GM12891 (cell line): ENCODE measurements at regions not wholly inside any gene's neighbourhood (a gene's known extent, or its start where the extent isn't known, plus 50 kb on each side); places are given as distances from the start of the nearest gene placed in this dataset.

Experiments used
- DNase-seq: peaks from one replicate; pipeline ENCODE4 v3.0.0; 2011; ENCODE audit warnings: low spot score; ENCODE audit not compliant: insufficient read length
- FAIRE-seq: peaks from 2 replicates; lab custom pipeline; 2011; peaks lifted over from hg19 to GRCh38; lab: Jason Lieb, UNC
- PAX5 ChIP-seq: IDR thresholded peaks from 2 replicates; pipeline ENCODE4 v1.6.1; 2011; ENCODE audit warnings: low read length, moderate library complexity, mild to moderate bottlenecking; ENCODE audit not compliant: insufficient read depth, severe bottlenecking
- POLR2A ChIP-seq: IDR thresholded peaks from 2 replicates; pipeline ENCODE4 v1.6.1; 2011; ENCODE audit warnings: low read depth, low read length, control low read depth
- POLR2AphosphoS5 ChIP-seq: IDR thresholded peaks from 2 replicates; pipeline ENCODE4 v1.6.1; 2011; ENCODE audit warnings: low read depth, low read length, control low read depth
- POU2F2 ChIP-seq: IDR thresholded peaks from 2 replicates; pipeline ENCODE4 v1.6.1; 2011; ENCODE audit warnings: low read depth, mild to moderate bottlenecking, control low read depth, low read length, moderate library complexity
- SPI1 ChIP-seq: IDR thresholded peaks from 2 replicates; pipeline ENCODE4 v1.6.1; 2011; ENCODE audit warnings: low read depth, low read length, control low read depth
- TAF1 ChIP-seq: IDR thresholded peaks from 2 replicates; pipeline ENCODE4 v1.6.1; 2011; ENCODE audit warnings: low read depth, low read length, control low read depth

DNA sequence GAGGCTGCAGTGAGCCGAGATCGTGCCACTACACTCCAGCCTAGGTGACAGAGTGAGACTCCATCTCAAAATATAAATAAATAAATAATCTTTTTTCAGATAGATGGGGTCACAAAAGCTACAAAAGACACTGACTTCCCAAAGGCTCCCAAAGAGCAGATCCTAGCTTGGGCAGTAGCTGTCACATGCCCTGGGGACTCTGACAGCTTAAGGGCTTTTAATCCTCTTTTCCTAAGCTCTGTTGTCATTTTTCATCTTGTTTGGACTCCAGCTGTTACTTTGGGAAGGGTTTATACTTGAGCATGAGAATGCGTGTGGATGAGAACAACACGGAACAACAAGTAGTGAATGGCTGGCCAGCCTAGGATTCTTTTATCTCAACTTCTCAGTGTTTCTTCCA is 231.7 kb downstream of the MZT1 start:
- TF ChIP-seq POU2F2, result no peak
- no peak for TF ChIP-seq PAX5
- no peak for TF ChIP-seq POLR2A
- no peak for TF ChIP-seq TAF1
- TF ChIP-seq SPI1, result no peak
- TF ChIP-seq POLR2AphosphoS5, result no peak
- DNase-seq, result no peak
- no peak for FAIRE-seq

DNA sequence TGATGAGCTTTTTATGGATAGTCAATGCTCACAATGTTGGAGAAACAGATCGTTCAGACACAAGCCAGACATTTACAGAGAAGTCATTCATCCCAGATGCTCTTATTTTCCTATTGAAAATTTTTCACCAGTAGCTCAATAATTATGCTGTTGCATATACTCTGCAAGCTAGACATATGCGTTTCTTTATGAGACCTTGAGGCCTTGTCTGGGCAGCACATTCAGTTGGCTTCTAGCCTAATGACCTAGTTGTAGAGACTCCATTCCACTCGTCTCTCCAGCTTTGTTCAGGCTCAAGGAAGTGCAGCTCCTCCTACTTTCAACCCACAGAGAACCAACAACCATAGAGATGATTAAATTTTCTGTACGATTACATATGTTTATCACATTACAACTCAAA is 237.7 kb downstream of the MZT1 start:
- TF ChIP-seq POLR2A (no peak), TAF1 (no peak), PAX5 (no peak), POLR2AphosphoS5 (no peak), POU2F2 (no peak), SPI1 (no peak)

DNA sequence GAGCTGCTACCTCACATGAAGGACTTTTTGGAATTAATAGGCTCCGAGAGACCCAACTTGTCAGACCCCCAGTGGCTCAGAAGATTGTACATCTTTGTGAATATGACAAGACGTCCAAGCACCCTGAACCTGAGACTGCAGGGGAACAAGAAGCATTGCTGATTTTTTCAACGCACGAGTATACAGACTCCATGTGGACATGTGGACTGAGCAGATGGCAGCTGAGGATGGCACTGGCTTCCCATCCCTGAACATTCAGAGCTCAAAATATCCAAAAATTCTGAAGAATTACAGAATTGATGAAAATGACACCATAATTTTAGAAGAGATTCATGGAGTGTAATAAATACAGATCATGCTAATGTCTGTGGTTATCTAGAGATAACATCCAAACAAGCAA is 254.1 kb downstream of the MZT1 start:
- DNase-seq (no peak), FAIRE-seq (no peak)
- no peak for TF ChIP-seq SPI1
- no peak for TF ChIP-seq POLR2AphosphoS5
- no peak for TF ChIP-seq TAF1
- no peak for TF ChIP-seq POU2F2
- no peak for TF ChIP-seq POLR2A
- TF ChIP-seq PAX5, result no peak

More for the DNA sequence above, 237.7 kb downstream of the MZT1 start:
- DNase-seq, result no peak
- FAIRE-seq, result no peak

DNA sequence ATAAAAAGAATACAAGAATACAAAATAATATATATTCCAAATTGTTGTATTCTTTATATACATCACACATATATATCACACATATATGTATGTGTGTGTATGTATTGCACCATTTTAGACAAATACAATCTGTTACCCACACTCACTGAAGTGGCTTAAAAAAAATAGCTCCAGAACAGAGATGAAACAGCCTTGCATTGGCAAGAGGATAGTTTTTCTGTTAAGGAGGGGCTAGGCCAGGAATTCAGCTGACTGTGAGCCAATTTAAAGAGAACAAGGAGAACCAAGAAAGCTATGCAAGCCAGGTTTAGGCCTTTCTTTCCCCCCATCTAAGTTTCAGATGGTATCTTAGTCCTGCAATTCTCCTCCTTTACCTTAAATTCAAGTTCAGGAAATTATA is 257.5 kb downstream of the MZT1 start:
- no peak for TF ChIP-seq POLR2AphosphoS5
- TF ChIP-seq POLR2A, result no peak
- TF ChIP-seq SPI1, result no peak
- TF ChIP-seq POU2F2, result no peak
- no peak for TF ChIP-seq TAF1
- TF ChIP-seq PAX5, result no peak
- DNase-seq (no peak), FAIRE-seq (no peak)

DNA sequence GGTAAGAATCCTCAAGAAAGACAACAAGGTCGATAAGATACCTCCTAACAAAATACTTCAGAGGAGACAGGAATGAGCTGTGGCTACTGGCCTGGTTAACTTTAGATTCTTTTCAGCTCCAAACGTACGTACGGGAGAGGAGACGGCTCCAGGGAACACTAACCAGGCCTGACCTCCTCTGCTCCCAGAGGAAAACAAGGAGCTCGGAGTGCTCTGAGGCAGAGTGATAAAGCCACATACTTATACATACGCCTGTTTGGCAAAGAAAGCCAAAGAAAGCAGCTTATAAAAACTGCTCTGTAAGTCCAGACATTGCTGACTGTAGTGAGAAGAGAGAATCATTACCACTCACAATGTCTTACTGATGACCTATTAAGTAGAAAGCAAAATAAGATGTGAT is 263.9 kb downstream of the MZT1 start:
- DNase-seq (no peak), FAIRE-seq (no peak)
- no peak for TF ChIP-seq SPI1

DNA sequence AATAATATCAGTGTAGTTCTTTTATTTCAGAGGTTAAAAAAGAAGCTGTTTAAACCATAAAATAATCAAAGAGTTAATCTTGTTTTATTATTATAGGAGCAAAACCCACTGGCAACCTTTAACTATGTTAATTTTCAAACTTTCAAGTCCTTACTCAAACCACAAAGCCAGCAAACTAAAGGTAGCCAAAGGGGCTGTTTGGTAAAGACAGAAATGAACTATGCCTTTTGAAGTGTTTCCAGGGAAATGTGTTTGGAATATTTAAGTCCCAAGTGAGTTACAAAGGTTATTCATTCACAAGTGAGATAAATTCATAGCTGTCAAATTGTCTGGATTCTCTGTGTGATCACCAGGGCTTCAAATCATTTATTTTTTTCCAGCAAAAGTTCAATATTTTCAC is 264.7 kb downstream of the MZT1 start:
- no peak for DNase-seq
- no peak for FAIRE-seq
- no peak for TF ChIP-seq POLR2A

DNA sequence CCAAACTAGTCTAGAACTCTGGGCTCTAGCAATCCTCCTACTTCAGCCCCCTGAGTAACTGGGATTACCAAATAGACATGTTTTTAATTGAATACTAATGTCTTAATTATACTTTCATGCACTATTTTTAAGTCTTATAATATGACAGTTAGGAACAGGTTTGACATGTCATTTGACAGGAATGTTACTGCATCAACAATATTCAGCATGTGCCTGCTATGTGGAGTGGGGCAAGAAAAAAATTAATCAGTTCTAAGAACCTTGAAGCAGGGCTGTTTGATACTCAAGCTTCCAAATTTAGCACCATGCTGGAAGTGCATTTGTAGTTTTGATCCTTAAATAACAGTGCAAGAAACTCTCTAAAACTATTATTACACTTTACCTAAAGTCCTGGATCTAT is 265.3 kb downstream of the MZT1 start:
- DNase-seq (no peak), FAIRE-seq (no peak)
- TF ChIP-seq SPI1, result no peak
- no peak for TF ChIP-seq TAF1
- no peak for TF ChIP-seq PAX5
- no peak for TF ChIP-seq POU2F2
- no peak for TF ChIP-seq POLR2AphosphoS5
- TF ChIP-seq POLR2A, result no peak

DNA sequence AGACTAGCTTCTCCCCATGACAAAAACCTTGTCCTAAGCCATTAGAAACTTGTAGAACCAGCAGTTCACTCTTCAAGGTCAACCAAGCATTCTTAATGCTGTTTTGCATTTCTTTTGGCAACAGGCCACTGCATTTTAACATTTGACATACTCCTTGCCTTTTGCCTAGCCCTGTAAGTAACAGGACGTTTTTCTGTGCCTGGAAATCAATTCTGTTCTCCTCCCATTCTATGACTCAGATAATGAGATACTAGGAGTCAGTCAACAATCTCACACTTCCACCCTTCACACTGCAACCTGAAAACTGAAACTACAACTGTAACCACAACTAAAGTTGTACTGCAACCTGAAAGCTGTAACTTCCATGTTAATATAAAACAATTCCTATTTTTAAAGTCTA is 268.7 kb downstream of the MZT1 start:
- no peak for TF ChIP-seq SPI1
- DNase-seq, result no peak
- no peak for FAIRE-seq

DNA sequence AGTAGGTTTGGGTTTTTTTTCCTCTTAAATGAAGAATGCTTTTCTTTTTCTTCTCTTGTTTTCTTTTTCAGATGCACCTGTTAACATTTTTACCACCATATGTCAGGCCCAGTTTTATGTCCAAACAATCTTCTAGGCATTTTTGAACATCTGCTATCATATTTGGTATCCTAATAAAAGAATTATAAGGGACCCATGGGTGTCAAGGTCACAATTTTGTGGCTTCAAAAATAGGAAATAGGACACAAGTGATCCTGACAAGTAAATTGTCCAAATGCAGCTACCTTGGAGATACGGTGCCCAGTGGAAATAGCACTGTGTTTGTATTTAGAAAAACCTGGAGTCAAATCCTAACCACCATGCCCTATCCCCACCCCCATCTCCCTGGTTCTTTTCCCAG is 270.3 kb downstream of the MZT1 start:
- no peak for TF ChIP-seq POLR2A
- TF ChIP-seq POU2F2, result no peak
- no peak for TF ChIP-seq POLR2AphosphoS5
- no peak for TF ChIP-seq SPI1
- TF ChIP-seq TAF1, result no peak
- TF ChIP-seq PAX5, result no peak
- DNase-seq (no peak), FAIRE-seq (no peak)

DNA sequence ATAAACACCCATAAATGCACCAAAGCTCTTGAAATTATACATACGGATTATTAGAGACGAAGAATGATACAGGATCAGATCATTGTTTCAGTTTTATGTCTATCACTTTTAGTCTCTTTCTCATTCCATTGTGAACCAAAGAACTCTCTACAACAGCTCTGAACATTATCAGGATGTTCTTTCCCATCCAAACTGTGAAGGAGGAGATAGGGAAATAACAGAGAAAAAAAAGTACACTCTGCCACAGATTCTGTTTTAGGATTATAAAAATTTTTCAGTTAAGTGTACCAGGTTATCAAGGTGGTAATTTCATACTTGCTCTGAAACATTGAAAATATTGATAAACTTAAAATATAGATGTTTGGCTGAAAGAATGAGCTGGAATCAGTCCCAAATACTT is 270.9 kb downstream of the MZT1 start:
- DNase-seq (no peak), FAIRE-seq (no peak)
- TF ChIP-seq TAF1 (no peak), SPI1 (no peak), POU2F2 (no peak), PAX5 (no peak), POLR2AphosphoS5 (no peak), POLR2A (no peak)

DNA sequence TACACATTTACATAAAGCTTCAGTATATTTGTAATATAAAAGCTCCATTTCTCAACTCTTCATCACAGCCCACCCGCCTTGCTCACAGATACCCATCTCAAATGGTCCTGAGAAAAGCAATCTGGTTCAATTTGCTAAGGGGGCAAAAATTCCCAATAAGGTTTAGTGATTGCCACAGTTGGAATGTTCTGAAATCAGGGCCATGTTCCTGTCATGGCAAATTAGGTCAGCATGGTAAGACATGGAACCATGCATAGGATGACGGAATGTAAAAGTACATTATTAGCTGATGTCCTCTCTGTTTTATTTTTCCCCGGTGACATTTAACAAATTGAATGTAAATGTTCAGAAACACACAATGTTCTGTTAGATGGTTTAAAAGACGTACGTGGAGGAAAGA is 274.3 kb downstream of the MZT1 start:
- TF ChIP-seq POU2F2, result no peak
- no peak for TF ChIP-seq PAX5
- no peak for TF ChIP-seq POLR2A
- TF ChIP-seq SPI1, result no peak
- no peak for TF ChIP-seq TAF1
- no peak for TF ChIP-seq POLR2AphosphoS5
- no peak for DNase-seq
- FAIRE-seq, result no peak
